ENCODE measurements at regions not wholly inside any gene's neighbourhood (a gene's known extent, or its start where the extent isn't known, plus 50 kb on each side); places are given as distances from the start of the nearest gene placed in this dataset.

GRCh38 chr4:147409350-147409749 lies 71.5 kb upstream of the EDNRA start:
- Histone ChIP-seq H3K27me3 (ENCODE audit: insufficient read depth, poor library complexity, severe bottlenecking) (no peaks in the 10 kb centered on the region), H3K27ac (replicated peaks) (no peak overlapping the region), H3K4me3 (replicated peaks; ENCODE audit: insufficient read depth, low read length) (no peak overlapping the region)
- TF ChIP-seq, protein P1, sequence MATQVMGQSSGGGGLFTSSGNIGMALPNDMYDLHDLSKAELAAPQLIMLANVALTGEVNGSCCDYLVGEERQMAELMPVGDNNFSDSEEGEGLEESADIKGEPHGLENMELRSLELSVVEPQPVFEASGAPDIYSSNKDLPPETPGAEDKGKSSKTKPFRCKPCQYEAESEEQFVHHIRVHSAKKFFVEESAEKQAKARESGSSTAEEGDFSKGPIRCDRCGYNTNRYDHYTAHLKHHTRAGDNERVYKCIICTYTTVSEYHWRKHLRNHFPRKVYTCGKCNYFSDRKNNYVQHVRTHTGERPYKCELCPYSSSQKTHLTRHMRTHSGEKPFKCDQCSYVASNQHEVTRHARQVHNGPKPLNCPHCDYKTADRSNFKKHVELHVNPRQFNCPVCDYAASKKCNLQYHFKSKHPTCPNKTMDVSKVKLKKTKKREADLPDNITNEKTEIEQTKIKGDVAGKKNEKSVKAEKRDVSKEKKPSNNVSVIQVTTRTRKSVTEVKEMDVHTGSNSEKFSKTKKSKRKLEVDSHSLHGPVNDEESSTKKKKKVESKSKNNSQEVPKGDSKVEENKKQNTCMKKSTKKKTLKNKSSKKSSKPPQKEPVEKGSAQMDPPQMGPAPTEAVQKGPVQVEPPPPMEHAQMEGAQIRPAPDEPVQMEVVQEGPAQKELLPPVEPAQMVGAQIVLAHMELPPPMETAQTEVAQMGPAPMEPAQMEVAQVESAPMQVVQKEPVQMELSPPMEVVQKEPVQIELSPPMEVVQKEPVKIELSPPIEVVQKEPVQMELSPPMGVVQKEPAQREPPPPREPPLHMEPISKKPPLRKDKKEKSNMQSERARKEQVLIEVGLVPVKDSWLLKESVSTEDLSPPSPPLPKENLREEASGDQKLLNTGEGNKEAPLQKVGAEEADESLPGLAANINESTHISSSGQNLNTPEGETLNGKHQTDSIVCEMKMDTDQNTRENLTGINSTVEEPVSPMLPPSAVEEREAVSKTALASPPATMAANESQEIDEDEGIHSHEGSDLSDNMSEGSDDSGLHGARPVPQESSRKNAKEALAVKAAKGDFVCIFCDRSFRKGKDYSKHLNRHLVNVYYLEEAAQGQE (IDR thresholded peaks at IDR 0.05; ENCODE audit: insufficient replicate concordance, low read depth), result no peak
- TF ChIP-seq CTCF (IDR thresholded peaks at IDR 0.05; ENCODE audit: insufficient read depth, low read length) (no peak), SPI1 (IDR thresholded peaks at IDR 0.05; ENCODE audit: borderline replicate concordance, low read depth) (no peak), GABPA (IDR thresholded peaks at IDR 0.05; ENCODE audit: low read depth) (no peak), POLR2AphosphoS5 (IDR thresholded peaks at IDR 0.05; ENCODE audit: low read depth) (no peak)
- DNase-seq (ENCODE audit: low read depth in 1 of 2, low spot score in 1 of 2), result no peak

DNA sequence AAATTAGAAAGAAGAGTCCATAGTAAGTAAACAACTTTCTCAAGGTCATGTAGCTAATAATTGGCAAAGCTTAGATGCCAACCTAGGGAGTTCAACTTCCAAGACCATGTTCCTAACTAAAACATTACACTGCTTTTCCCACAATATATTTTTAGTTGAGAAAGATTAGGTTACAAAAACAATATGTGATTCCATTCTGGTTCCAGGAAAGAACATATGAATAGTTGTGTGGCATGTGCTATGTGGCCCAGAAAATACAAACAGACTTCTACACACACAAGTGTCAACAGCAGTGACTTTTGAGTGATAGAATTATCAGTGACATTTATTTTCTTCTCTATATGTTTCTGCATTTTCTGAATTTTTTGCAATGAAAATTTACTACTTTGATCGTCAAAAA lies 62.7 kb upstream of the EDNRA start:
- TF ChIP-seq, protein P1 (IDR thresholded peaks at IDR 0.05; ENCODE audit: insufficient replicate concordance, low read depth), result no peak
- TF ChIP-seq SPI1 (IDR thresholded peaks at IDR 0.05; ENCODE audit: borderline replicate concordance, low read depth) (no peak), GABPA (IDR thresholded peaks at IDR 0.05; ENCODE audit: low read depth) (no peak), POLR2AphosphoS5 (IDR thresholded peaks at IDR 0.05; ENCODE audit: low read depth) (no peak), CTCF (IDR thresholded peaks at IDR 0.05; ENCODE audit: insufficient read depth, low read length) (no peak)
- H3K4me3 ChIP-seq (replicated peaks; ENCODE audit: insufficient read depth, low read length), result no peak overlapping the region
- DNase-seq (ENCODE audit: low read depth in 1 of 2, low spot score in 1 of 2), result no peak

DNA sequence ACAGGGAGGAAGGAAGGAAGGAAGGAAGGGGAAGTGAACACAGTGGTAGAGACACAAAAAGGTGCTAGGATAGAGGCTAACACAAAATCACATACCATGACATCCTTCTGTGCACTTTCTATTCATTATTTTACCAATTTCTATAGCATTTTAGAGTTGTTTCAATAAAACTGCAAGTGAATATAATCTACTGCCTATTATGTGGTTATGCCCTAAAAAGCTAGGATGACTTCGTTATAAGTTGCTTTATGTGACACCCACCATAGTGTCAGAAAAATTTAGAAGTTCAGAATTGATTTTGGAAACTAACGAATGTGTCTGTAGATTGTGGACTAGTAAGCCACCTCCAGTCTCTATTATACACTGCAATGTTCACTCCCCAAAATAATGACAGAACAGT lies 59.4 kb upstream of the EDNRA start:
- TF ChIP-seq POLR2AphosphoS5 (IDR thresholded peaks at IDR 0.05; ENCODE audit: low read depth) (no peak), GABPA (IDR thresholded peaks at IDR 0.05; ENCODE audit: low read depth) (no peak), SPI1 (IDR thresholded peaks at IDR 0.05; ENCODE audit: borderline replicate concordance, low read depth) (no peak), CTCF (IDR thresholded peaks at IDR 0.05; ENCODE audit: insufficient read depth, low read length) (no peak)
- TF ChIP-seq, protein P1 (IDR thresholded peaks at IDR 0.05; ENCODE audit: insufficient replicate concordance, low read depth), result no peak
- H3K4me3 ChIP-seq (replicated peaks; ENCODE audit: insufficient read depth, low read length), result no peak overlapping the region
- H3K27me3 ChIP-seq (ENCODE audit: insufficient read depth, poor library complexity, severe bottlenecking), result no peaks in the 10 kb centered on the region
- no peak overlapping the region for H3K27ac ChIP-seq (replicated peaks)
- DNase-seq (ENCODE audit: low read depth in 1 of 2, low spot score in 1 of 2), result no peak

More for the DNA sequence above, 62.7 kb upstream of the EDNRA start:
- no peak overlapping the region for H3K27ac ChIP-seq (replicated peaks)
- H3K27me3 ChIP-seq (ENCODE audit: insufficient read depth, poor library complexity, severe bottlenecking), result no peaks in the 10 kb centered on the region
